Amniotic epithelial cell (primary cell): ENCODE measurements at regions not wholly inside any gene's neighbourhood (a gene's known extent, or its start where the extent isn't known, plus 50 kb on each side); places are given as distances from the start of the nearest gene placed in this dataset.

Experiments
- DNase-seq: peaks from one replicate; pipeline ENCODE4 v3.0.0-alpha.2; 2010; ENCODE audit warnings: low read depth

DNA sequence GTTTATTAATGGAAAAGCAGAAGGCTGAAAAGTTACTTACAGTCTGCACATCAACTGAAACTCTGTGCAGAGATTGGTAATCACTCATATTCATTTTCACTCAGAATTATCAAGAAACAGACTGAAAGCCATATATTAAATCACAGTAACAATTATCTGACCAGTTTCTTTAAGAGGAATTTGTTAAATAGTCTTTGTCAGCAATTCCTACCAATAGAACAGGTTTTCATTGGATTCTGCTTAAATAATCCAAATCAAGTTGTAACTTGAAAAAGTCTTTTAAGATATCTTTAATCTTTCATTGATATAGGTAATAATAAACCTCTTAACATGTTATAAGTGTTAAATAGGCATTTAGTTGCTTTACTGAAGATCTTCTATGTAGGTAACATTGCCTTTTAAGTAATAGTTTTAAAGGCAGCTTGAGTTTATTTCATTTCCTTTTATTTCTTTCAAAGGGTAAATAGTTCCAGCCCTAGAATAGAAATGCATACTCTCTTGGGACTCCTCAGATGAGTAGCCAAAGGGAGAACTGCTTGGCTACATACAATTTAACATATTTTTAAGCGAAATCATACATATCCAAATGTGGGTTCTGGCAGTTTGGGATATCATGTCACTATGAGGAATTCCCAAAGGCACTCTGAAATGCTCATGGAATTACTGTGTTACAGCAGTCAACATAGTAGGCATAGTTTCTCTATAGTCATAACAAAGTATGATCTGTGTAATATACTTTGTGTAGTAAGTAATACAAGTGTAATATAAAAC is 326.0 kb upstream of the SPRY2 start:
- DNase-seq, result no peak

DNA sequence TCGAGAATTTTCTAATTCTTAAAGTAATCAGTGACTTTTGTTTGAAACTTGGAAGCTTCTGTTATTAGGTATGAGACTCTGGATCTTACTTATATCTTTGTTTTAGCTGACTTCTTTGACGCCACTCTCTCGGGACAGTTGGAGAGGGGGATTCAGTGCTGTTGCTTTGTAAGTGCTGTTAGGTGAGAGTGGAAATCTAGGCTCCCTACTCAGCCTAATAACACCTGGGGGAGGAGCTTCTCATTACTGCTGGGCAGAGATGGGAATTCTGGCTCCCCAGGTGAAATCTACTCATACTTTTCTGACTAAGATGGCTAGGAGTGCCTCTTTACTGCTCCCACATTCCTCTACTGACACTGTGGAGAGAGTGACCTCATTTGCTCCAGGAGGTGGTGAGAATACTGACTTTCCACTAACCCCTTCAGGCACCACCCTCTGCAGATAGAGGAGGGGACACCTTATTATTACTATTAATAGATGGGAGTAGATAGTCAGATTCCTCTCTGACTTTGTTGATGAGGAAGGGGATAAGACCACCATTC is 324.9 kb upstream of the SPRY2 start:
- DNase-seq, result no peak

DNA sequence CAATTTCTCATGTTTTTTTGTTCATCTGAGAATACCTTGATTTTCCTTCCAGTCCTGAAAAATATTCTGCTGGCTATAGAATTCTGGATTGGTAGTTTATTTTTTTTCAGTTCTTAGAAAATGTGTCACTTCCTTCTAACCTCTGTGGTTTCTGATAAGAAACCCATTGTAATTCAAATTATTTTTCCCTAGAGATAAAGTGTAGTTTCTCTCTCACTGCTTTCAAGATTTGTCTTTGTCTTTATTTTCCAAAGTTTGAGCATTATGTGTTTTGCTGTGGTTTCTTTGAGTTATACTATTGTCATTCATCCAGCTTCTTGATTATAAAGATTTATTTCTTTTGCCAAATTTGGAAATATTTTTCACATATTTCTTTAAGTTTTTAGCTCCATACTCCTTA is 324.0 kb upstream of the SPRY2 start:
- peak; percentile 42 for DNase-seq

DNA sequence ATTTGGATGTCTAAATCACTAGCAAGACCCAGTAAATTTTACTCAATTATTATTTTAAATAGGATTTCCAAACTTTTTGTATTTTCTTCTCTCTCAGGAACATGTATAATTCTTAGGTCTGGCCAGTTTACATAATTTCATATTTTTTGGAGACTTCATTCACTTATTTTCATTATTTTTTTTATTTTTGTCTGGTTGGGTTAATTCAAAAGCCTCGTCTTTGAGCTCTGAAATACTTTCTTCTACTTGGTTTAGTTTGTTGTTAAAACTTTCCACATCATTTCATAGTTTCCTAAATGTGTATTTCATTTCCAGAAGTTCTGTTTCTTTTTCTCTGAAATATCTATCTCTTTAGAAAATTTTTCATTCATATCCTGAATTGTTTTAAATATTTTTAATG is 322.9 kb upstream of the SPRY2 start:
- no peak for DNase-seq

DNA sequence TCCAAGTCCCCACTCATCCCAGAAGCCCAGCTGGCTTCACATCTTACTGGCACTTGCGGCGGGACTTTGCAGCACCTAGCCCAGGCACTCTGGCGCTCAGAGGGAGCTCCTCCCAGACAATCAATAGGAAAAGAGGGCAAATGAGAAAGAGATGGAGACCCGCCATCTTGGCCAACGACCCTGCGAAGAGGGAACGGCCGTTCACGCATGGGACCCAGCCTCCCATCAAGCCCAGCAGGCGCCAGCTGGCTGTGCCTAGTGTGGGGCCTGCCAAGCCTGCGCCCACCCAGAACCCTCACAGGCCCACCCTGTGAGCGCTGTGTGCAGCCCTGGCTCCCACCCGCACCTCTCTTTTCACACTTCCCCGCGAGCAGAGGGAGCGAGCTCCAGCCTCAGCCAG is 317.8 kb upstream of the SPRY2 start:
- DNase-seq, result no peak

DNA sequence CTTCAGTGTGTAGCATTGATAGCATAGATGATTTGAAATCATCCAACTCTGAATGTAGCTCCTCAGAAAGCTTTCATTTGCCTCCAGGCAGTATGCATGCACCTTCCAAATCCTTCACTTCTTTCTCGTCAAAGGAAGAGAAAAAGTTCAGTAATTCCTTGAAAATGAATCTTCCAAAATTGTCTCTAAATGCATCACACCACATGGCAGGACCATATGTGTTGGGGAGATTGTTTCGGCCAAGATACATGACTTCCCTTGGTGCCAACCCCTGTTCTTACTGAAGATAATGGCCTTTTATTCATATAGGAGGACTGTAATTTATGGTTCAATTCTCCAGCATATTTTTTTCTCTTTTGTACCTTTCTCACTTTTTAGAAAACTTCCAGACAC is 315.6 kb upstream of the SPRY2 start:
- DNase-seq, result no peak

DNA sequence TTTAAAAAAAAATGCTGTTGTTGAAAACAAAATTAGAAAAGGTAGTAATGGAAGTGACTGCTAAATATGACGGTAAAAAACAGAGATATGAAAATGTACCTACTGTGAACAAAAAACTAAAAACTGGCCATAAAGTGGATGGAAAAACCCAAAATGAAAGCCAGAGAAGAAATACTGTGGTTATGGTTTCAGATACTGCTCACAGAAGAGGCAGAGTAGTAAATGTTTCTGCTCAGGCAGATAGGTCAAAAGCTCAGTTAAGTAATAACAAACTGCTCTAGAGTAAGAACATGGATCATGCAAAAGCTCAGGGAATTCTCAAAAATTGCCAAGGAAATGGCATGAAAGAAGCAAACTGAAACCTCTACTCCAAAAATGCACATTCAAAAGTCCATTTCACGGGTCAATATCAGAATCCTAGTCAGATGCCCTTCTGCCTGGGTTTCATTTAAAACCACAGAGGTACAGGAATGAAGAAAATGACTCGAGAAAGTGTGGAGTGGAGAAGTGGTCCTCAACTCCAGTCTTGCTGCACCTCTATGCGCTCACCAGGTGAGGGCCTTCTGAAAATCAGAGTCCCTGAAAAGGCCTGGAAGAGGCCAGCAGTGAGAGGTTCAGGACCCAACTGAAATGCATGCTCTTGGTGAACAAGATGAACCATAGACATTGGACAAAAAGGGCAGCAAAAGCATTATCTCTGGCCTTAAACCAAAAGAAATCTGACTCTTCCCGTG is 315.0 kb upstream of the SPRY2 start:
- DNase-seq, result no peak

DNA sequence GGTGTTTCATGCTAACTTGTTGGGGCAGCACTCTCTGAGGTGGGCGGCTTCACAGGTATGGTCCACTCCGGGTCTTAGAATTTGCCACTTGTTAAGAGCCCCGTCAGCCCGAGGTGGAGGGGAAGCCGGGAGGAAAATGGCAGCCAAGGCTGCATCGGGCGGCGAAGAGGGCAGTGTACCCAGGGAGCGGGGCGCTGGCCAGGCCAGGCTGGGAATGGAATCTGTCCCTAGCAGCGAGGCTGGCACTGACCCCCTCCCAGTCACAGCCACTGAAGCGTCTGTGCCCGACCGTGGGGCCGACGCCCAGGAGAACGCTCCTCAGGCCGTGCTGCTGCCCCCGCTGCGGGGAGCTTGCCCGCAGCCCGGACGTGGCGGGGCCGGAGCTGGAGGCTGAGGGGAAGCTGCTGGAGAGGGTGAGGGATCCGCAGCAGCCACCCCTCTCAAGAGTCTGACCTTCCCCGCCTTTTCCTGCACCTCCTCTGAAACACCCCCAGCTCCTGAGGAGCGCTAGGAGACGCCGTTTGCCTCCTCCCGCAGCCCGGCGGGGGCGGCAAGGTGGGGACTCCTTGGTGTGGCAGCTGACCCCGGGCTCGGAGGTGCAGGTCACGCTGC is 313.8 kb upstream of the SPRY2 start:
- DNase-seq, result peak; percentile 34

DNA sequence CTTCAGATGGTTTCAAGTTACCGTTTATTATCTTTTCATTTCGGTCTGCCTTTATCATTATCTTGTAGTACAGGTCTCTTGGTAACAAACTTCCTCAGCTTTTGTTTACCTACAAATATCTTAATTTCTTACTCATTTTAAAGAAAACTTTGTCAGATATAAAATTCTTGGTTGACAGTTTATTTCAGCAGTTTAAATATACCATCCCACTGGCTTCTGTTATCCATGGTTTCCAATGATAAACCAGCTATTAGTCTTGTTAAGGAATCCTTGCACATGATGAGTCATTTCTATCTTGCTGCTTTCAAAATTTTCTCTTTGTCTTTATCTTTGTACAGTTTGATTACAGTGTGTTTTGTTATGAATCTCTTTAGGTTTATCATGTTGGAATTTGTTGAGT is 308.3 kb upstream of the SPRY2 start:
- peak; percentile 11 for DNase-seq

DNA sequence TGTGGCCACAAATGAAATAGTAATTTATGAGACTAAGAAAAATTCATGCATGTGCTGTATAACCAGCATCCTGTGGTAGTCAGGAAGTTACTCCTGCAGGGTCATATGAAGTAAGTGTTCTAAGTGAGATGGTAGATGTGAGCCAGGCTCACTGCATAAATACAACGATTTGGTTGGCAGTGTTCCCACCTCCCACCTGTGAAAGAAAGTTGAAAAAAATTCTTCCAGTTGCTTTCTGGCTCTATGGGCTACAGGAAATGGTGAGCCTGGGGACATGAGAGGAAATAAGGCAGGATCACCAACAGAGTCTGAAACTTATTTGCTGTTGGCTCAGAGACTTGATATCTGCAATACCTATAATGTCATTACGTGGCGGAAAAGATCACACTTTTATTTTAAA is 301.7 kb upstream of the SPRY2 start:
- no peak for DNase-seq

DNA sequence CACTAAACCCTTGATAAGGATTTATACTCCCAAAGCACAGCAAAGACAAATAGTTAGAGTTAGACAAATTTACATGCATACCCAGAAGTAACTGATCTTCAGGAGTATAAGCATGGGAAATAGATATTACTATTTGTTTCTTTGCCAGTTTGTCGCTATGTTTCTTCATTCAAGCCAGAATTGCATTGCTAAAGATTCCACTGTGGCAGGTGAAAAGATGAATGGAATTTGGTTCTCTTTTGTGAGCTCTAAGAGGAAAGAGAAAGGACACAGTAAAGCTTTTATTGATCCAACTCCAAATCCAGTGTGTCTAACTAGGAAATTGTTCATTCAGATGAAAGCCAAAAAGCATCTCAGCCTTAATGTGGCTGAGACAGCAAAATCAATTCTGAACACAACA is 292.3 kb upstream of the SPRY2 start:
- no peak for DNase-seq

DNA sequence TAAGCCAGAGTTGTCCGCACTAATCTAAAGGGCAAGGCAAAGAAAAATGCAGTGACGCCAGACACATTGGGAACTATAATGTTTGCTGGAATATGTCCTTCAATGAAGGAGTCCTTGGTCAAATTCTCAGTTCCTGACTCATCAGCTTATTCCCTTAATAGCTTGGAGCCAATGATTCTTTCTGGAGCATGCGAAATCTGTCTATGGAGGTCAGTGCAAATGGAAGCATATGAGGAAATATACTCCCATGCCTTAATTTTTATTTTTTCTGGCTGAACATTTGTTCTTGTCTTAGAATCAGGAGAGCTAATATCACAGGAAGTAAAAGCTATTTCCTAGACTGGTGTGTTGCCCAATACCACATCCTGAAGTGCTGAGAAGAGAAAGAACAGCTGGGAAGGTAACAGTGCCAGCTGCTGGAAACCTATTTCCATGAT is 289.8 kb upstream of the SPRY2 start:
- peak; percentile 61 for DNase-seq

DNA sequence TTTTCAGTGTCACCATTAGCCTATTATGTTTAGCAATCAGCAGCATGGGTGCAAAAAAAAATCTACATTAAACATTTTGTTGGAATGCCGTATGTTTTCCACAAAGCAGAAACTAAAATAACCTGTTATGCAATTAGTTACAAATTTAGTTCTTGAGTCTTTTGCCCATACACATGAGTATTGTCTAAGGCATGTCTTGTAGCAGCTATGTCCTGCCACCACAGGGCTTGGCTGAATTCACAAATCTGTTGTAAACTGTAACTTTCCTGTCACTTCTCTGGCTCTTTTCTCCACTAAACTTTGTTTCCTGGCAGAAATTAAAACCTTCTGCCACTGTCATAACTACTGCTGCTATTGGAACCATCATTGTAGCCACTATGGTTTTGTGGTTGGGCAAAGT is 277.9 kb upstream of the SPRY2 start:
- no peak for DNase-seq

DNA sequence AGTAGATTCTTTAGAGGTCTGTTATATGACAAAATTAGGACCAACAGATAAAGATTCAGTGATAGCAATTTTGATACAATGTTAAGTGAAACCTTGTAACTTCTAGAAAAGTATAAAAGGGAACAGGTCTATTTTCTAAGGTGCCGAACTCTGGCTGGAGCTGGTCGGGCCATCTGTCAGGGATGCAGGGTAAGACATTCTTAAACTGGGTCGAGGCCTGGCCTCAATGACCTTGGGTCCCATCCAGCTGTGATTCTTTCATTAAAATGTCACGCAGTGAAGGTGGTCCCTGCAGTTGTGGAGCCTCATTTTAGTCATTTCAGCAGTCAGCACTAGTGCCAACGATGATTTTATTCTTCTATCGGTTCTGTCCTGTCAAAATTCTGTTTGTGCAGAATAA is 271.9 kb upstream of the SPRY2 start:
- no peak for DNase-seq

DNA sequence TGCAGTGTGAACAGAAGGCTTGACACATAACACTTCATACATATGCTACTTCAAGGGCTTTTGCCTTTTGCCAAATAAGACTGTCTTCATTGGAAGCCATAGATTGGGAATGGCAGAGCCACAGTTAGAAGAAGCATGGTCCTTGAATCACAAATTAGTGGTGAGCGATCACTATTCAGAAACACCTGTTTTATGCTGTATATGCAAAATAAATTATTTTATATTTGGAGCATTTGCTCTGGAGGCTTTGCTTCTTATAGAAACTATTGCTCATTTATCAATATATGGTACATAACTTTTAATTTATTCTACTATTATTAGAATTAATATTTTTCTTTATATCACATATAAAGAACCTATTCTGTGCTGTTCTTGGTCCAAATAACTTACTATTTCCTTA is 270.4 kb upstream of the SPRY2 start:
- no peak for DNase-seq

DNA sequence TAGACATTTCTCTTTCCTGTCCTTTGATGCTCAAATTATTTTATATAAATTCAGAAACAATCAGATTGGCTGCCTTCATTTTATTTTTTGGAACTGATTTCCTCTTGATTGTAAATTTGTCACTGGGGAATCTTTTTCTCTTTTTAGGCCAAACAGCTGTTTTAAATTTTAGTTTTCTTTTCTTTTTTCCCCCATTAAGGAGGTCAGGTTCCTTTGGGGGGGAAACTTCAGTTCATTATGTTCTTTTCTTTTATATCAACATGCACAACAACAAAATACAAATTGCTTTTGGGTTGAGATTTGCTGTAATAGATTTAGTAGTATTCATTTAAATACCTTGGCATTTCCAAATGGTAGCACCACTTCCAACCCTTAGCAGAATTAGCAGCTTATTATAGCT is 264.8 kb upstream of the SPRY2 start:
- no peak for DNase-seq

DNA sequence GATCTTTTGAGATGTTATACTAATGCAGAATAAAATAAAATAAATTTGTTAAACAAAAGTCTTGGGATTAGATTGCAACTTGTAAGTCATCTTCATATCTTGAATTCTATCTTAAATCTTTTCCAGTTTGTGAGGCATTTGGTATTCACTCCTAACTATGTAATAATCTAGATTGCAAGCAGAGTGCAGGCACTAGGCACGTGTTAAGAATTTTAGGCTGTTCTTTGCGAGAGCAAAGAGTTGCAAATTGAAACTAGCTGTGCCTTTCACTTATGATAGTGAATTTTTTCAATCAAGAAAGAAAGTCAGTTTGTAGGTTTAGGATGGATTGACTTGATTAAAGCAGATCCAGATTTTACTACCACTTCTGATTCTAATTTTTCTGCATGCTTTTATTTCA is 264.1 kb upstream of the SPRY2 start:
- no peak for DNase-seq

DNA sequence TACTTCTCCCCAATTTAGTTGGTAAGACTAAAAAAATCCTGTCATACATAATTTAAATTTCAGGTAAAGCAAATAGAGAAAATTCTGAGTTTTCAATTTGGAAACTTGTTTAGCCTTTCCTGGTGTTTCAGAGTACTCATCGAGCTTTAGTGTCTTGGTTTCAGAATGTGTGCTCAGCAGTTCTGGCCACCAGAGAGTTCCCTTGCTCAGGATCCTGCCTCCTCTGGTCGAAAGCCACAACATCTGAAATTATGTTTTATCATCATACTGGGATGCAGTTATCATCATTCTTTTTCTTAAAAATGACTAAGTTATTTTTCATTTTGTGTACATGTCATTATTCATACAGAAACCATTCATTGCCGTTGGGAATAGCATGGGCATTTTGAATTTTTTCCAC is 263.2 kb upstream of the SPRY2 start:
- DNase-seq, result peak; percentile 3

DNA sequence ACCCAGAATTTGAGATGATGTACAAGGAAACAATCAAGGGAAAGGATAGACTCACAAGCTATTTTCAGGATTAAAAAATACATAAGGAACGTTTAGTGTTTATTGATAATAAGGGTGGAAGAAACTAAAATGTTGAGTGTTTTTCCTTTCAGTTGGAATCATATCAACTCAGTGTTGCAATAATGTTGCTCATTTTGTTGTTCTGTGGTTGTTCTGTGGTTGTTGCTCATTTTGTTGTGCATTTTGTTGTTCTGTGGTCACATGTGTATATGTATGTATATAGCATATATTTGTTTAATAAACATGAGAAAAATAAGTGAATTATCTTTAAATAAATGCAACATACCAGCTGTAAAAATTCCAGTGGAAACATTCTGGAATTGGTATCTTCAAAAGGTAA is 262.4 kb upstream of the SPRY2 start:
- DNase-seq, result peak; percentile 5

DNA sequence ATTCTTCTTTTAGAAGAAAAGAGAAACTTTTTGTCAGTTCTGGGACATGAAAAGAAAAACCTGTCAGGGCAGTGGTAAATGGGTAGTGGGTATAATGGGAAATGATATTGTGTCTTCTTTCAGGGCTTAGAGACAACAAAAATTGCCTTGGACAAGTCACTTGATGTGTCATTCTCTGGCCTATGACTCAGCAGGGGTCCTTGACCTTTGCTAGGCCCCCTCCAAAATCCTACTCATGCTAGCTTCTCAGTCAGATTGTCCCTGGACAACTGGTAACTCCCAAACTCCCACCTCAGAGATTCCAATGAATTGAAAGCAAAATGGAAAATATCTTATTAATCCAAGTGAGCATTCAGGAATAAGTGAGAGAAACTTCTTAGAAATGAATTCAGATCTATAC is 258.8 kb upstream of the SPRY2 start:
- DNase-seq, result no peak

DNA sequence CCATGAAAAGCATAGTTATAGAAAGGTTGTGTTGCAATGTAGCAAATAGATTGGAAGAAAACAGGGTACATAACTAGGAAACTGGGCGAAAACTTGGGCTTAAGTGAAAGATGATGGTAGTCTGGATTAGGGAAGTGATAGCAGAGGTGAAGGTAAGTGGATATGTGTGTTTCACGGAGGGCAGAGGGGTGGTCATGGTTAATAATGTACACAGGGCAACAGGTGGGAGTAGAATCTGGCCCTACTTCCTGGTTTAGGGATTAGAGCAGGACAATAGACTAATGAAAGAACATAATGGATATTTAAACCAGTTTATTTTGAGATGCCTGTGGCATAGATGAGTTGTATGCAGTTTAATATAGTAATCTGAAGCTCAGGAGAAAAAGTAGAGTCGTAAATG is 257.3 kb upstream of the SPRY2 start:
- DNase-seq, result no peak

DNA sequence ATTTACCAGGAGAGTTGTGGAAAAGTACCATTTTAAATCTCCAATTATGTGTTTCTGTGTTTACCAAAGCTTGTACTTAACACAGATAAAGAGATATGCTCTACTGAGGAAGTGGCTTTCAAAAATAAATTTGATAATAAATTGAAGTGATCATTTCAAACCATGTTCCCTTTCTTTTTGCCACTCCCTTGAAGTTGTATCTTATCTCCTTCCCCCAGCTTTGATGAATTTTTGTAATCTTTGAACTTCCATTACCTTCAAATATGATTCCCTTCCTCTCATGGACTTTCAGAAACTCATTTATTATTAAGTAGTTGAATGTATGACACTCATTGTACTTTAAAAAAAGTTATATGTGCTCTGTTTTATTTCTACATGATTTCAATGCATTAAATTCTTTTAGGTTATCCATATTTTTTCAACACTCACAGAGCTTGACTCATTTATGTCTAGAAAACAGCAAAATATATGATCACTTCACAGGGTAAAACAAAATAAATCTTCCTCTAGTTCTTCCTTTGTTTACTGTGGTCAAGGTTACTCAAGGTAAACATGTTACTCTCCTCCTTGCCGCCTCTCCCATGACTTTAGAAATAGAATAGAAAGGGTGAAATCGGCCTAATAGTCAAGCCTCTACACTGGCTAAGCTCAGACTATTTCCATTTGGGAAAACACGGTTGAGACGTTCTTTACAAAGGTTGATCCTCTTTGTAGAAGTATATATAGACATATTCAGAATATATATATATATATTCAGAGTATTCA is 251.2 kb upstream of the SPRY2 start:
- DNase-seq, result no peak
